ENCODE measurements at regions not wholly inside any gene's neighbourhood (a gene's known extent, or its start where the extent isn't known, plus 50 kb on each side); places are given as distances from the start of the nearest gene placed in this dataset.

DNA sequence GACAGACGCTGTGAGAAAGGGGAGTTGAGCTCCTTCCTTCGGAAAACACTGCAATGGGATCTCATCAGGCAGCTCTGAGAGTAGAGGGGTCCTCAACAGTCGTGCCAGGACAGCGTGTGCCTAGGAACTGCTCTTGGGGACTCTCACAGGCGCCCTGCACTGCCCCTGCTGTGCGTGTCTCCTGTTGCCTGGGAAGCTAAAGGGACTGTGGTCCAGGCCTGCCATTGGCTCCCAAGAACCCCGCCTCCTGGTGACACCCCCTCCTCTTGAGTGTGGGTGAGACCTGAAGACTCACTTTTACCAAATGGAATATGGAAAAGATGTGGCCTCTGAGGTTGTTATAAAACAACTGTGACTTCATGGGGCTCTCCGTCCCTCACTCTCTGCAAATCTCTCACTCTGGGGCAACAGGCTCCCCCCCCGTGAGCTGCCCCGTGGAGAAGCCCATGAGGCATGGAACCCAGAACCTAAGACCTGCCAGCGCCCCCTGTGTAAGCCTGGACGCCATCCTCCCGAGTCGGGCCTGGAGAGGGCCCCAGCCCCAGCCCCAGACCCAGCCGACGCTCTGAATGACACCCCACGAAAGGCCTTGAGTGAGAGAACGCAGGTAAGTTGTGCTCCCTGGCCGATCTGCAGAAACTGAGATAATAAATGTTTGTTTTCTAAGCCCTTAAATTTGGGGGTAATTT lies 302.7 kb downstream of the FGF9 start:
- Histone ChIP-seq H3K27me3 (ENCODE audit: low read length) (peaks cover 8% of the 10 kb centered on the region; the same call in 1 of the 2 replicates), H3K9me3 (ENCODE audit: low read length) (no peaks in the 10 kb centered on the region), H3K4me2 (ENCODE audit: low read length) (no peak overlapping the region), H3K9ac (ENCODE audit: low read length) (no peak overlapping the region), H3K79me2 (ENCODE audit: low read length) (no peaks in the 10 kb centered on the region), H3K4me1 (ENCODE audit: insufficient read depth, low read length) (no peaks in the 10 kb centered on the region), H2AFZ (ENCODE audit: low read length) (no peak overlapping the region), H3K36me3 (ENCODE audit: low read depth, low read length) (no peaks in the 10 kb centered on the region), H3K9me2 (replicated peaks; ENCODE audit: low read length) (no peaks in the 10 kb centered on the region), H3K27ac (ENCODE audit: low read length) (no peak overlapping the region), H4K20me1 (ENCODE audit: low read length) (no peaks in the 10 kb centered on the region), H3F3A (ENCODE audit: low read length, unreplicated experiment) (no peaks in the 10 kb centered on the region), H3K4me3 (ENCODE audit: low read length) (no peak overlapping the region)
- DNase-seq (no peak), ATAC-seq (no peak)
- ChIA-PET CTCF (no interaction called here), POLR2A (ENCODE audit: unreplicated experiment) (no interaction called here)
- TF ChIP-seq EZH2phosphoT487 (IDR thresholded peaks at IDR 0.05; ENCODE audit: borderline replicate concordance, low read length) (no peak), EZH2 (IDR thresholded peaks at IDR 0.05; ENCODE audit: low read length, unreplicated experiment) (no peak), CTCF (conservative IDR thresholded peaks at IDR 0.05; ENCODE audit: low read depth, low read length) (no peak)
- intact Hi-C loops (cut with micrococcal nuclease): no loop called here
- no TSS peak for BruUV-seq (replicated peaks)

- no peaks in the 10 kb centered on the region for H3K4me1 ChIP-seq (ENCODE audit: insufficient read depth, low read length)
- H3K27me3 ChIP-seq (ENCODE audit: low read length): peaks cover 8% of the 10 kb centered on the region; the same call in 1 of the 2 replicates
- no TSS peak for BruUV-seq (replicated peaks)
- no peaks in the 10 kb centered on the region for H3K9me3 ChIP-seq (ENCODE audit: low read length)
- ChIA-PET CTCF (no interaction called here), POLR2A (ENCODE audit: unreplicated experiment) (no interaction called here)
- H3K27ac ChIP-seq (ENCODE audit: low read length): no peak overlapping the region
- no peak overlapping the region for H3K4me3 ChIP-seq (ENCODE audit: low read length)
- ATAC-seq: no peak
- H2AFZ ChIP-seq (ENCODE audit: low read length): no peak overlapping the region
- no peaks in the 10 kb centered on the region for H3K9me2 ChIP-seq (replicated peaks; ENCODE audit: low read length)
- H3K79me2 ChIP-seq (ENCODE audit: low read length): no peaks in the 10 kb centered on the region
- DNase-seq: no peak
- no peak overlapping the region for H3K9ac ChIP-seq (ENCODE audit: low read length)
- no peak for TF ChIP-seq EZH2 (IDR thresholded peaks at IDR 0.05; ENCODE audit: low read length, unreplicated experiment)
- no peak for TF ChIP-seq CTCF (conservative IDR thresholded peaks at IDR 0.05; ENCODE audit: low read depth, low read length)
- no peak for TF ChIP-seq EZH2phosphoT487 (IDR thresholded peaks at IDR 0.05; ENCODE audit: borderline replicate concordance, low read length)
- H3K36me3 ChIP-seq (ENCODE audit: low read depth, low read length): no peaks in the 10 kb centered on the region
- intact Hi-C loops (cut with micrococcal nuclease): no loop called here
- no peak overlapping the region for H3K4me2 ChIP-seq (ENCODE audit: low read length)
- no peaks in the 10 kb centered on the region for H4K20me1 ChIP-seq (ENCODE audit: low read length)
- no peaks in the 10 kb centered on the region for H3F3A ChIP-seq (ENCODE audit: low read length, unreplicated experiment)
Measured at GRCh38 chr13:21974741-21975140, 303.9 kb downstream of the FGF9 start.

DNA sequence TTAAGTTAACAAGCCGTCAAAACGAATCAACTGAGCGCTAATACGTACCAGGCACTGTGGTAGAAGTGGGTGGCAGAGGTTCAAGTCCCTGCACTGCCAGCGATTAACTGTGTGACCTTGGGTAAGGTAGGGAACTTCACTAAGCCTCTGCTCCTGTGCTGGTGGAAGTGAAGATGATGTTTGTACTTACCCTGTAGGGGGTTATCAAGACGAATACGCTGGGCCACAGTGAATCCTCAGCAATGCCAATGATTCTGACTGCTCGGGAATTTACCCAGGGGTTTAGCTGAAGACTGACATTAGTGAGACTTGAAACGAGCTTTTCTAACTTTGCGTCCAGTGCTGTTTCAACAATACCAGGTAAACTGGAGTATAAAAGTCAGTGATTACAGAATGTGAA lies 305.3 kb downstream of the FGF9 start:
- Histone ChIP-seq H3K79me2 (ENCODE audit: low read length) (no peaks in the 10 kb centered on the region), H3K27me3 (ENCODE audit: low read length) (peaks cover 8% of the 10 kb centered on the region; the same call in 1 of the 2 replicates), H3K27ac (ENCODE audit: low read length) (no peak overlapping the region), H3K36me3 (ENCODE audit: low read depth, low read length) (no peaks in the 10 kb centered on the region), H3K9me3 (ENCODE audit: low read length) (no peaks in the 10 kb centered on the region), H3K9ac (ENCODE audit: low read length) (no peak overlapping the region), H3K4me2 (ENCODE audit: low read length) (no peak overlapping the region), H4K20me1 (ENCODE audit: low read length) (no peaks in the 10 kb centered on the region), H3K4me3 (ENCODE audit: low read length) (no peak overlapping the region), H3K4me1 (ENCODE audit: insufficient read depth, low read length) (no peaks in the 10 kb centered on the region), H2AFZ (ENCODE audit: low read length) (no peak overlapping the region), H3K9me2 (replicated peaks; ENCODE audit: low read length) (no peaks in the 10 kb centered on the region), H3F3A (ENCODE audit: low read length, unreplicated experiment) (no peaks in the 10 kb centered on the region)
- ATAC-seq (no peak), DNase-seq (no peak)
- intact Hi-C loops (cut with micrococcal nuclease): no loop called here
- BruUV-seq (replicated peaks): no TSS peak
- no peak for TF ChIP-seq EZH2 (IDR thresholded peaks at IDR 0.05; ENCODE audit: low read length, unreplicated experiment)
- no peak for TF ChIP-seq CTCF (conservative IDR thresholded peaks at IDR 0.05; ENCODE audit: low read depth, low read length)
- ChIA-PET POLR2A (ENCODE audit: unreplicated experiment) (no interaction called here), CTCF (no interaction called here)
